Stomach (tissue), 8 donors: ENCODE measurements at regions not wholly inside any gene's neighbourhood (a gene's known extent, or its start where the extent isn't known, plus 50 kb on each side); places are given as distances from the start of the nearest gene placed in this dataset.

ENCODE experiments used
- DNase-seq, 2 donors: peaks; one replicate each; pipeline versions ENCODE4 v3.0.0 to v3.0.0-alpha.2; 2013 to 2019
- H3K27ac ChIP-seq, 5 donors: fragments of 200-600 bp in 4 of 5; sonication (generic) in 4 of 5; one replicate each; pipeline ENCODE4 v1.5.1; 2013 to 2019; ENCODE audit warnings: mild to moderate bottlenecking in 1 of 5, moderate library complexity in 1 of 5
- H3K27me3 ChIP-seq, 3 donors: fragments of 200-600 bp; sonication (generic); one replicate each; pipeline ENCODE4 v1.5.1; 2017 to 2019; ENCODE audit warnings: mixed run types in 1 of 3
- H3K36me3 ChIP-seq, 4 donors: fragments of 200-600 bp; sonication (generic); 1 replicate in 3 of 4; 2 replicates in 1 of 4; pipeline ENCODE4 v1.5.1; 2016 to 2019
- H3K4me1 ChIP-seq, 4 donors: fragments of 200-600 bp; sonication (generic); one replicate each; pipeline ENCODE4 v1.5.1; 2016 to 2019
- H3K4me3 ChIP-seq, 4 donors: fragments of 200-600 bp; sonication (generic) in 3 of 4; one replicate each; pipeline ENCODE4 v1.5.1; 2016 to 2019; ENCODE audit warnings: mild to moderate bottlenecking in 1 of 4
- H3K9me3 ChIP-seq, 4 donors: fragments of 200-600 bp; sonication (generic); one replicate each; pipeline ENCODE4 v1.5.1; 2016 to 2019
- CTCF ChIP-seq, 7 experiments: fragments of 450-650 bp in 4 of 7; fragments of 200-600 bp in 3 of 7; sonication (generic) in 3 of 7; IDR thresholded peaks; one replicate each; pipeline ENCODE4 v1.5.1; 2016 to 2019; ENCODE audit warnings: antibody characterized with exemption in 7 of 7, control low read depth in 2 of 7, mild to moderate bottlenecking in 1 of 7
- EP300 ChIP-seq: sonication (generic); formaldehyde crosslinking; IDR thresholded peaks from one replicate; pipeline ENCODE4 v1.6.1; 2017; ENCODE audit warnings: antibody characterized with exemption
- POLR2A ChIP-seq, 4 donors: fragments of 450-650 bp; IDR thresholded peaks; one replicate each; pipeline ENCODE4 v1.6.1; 2016; ENCODE audit warnings: antibody characterized with exemption in 4 of 4, control low read depth in 2 of 4, mild to moderate bottlenecking in 1 of 4, moderate library complexity in 1 of 4
- POLR2AphosphoS5 ChIP-seq, 3 donors: sonication (generic); formaldehyde crosslinking; IDR thresholded peaks; one replicate each; pipeline ENCODE4 v1.6.1; 2016; ENCODE audit warnings: antibody characterized with exemption in 3 of 3
- WGBS, 5 donors: extraction: QIAGEN DNeasy Blood & Tissue Kit in 3 of 5; methylation state at CpG; one replicate each; pipeline versions ENCODE4 v1.1.5 to v1.1.7; 2013 to 2018; 5-methylcytosine and 5-hydroxymethylcytosine counted together
- intact Hi-C: fragments of 100-400 bp; cut with DNase I; formaldehyde crosslinking; loops from one replicate; pipeline ENCODE4 v1.15.1; 2023; ENCODE audit warnings: low total_unique reads
- donor health status: healthy with polysubstance abuse.
- donor health status: Bipolar disorder and iron deficiency.
- donor health status: healthy.

GRCh38 chr13:47553329-47553977 lies 447.6 kb downstream of the SUCLA2 start:
- H3K27me3 ChIP-seq, result no peaks in the 10 kb centered on the region
- H3K4me1 ChIP-seq, result no peaks in the 10 kb centered on the region
- no peaks in the 10 kb centered on the region for H3K9me3 ChIP-seq
- H3K27ac ChIP-seq, result no peak overlapping the region
- no peaks in the 10 kb centered on the region for H3K36me3 ChIP-seq
- WGBS, 5 donors, result 66 to 80% (median 75%) methylated on average over 7 of the region's 7 CpGs
- TF ChIP-seq EP300 (no peak), POLR2AphosphoS5 (IDR thresholded peaks at IDR 0.05) (no peak), POLR2A (IDR thresholded peaks at IDR 0.05) (no peak), CTCF (IDR thresholded peaks at IDR 0.05) (no peak)
- intact Hi-C loops, result no loop called here
- DNase-seq, result no peak
- no peak overlapping the region for H3K4me3 ChIP-seq

DNA sequence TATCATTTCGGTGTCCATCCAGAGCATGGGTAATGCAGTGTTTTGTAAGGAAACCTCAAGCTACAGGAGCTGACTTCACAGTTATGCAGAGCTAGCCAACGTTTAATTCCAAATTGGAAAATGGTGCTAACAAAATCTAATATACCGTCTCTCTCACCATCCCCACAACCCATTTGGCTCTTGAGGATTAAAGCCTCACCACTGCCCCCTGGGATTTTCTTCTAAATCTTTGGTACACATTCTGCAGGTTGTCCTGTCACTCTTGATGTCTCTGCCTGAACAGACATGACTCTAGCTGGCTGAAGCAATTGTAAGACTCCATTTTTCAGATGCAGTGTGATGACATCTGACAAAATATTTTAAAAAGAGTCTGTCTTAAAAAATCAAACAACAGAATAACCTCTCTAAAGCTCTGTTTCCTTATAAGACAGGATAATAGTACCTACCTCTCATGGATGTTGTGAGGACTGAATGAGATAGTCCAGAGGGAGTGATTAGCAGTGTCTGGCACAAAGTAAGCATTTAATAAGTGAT lies 451.8 kb downstream of the SUCLA2 start:
- DNase-seq, result no peak
- Histone ChIP-seq H3K4me3 (no peak overlapping the region), H3K27me3 (no peaks in the 10 kb centered on the region), H3K36me3 (no peaks in the 10 kb centered on the region), H3K27ac (no peak overlapping the region), H3K9me3 (no peaks in the 10 kb centered on the region), H3K4me1 (peaks cover 0 to 20% (median 3%) of the 10 kb centered on the region in 4 donors)
- no peak for TF ChIP-seq CTCF (IDR thresholded peaks at IDR 0.05)
- TF ChIP-seq POLR2A (IDR thresholded peaks at IDR 0.05), result no peak
- no peak for TF ChIP-seq EP300
- no peak for TF ChIP-seq POLR2AphosphoS5 (IDR thresholded peaks at IDR 0.05)
- intact Hi-C loops, result no loop called here
- 73 to 82% (median 81%) methylated on average over 3 of the region's 3 CpGs for whole genome bisulfite sequencing, 5 donors

DNA sequence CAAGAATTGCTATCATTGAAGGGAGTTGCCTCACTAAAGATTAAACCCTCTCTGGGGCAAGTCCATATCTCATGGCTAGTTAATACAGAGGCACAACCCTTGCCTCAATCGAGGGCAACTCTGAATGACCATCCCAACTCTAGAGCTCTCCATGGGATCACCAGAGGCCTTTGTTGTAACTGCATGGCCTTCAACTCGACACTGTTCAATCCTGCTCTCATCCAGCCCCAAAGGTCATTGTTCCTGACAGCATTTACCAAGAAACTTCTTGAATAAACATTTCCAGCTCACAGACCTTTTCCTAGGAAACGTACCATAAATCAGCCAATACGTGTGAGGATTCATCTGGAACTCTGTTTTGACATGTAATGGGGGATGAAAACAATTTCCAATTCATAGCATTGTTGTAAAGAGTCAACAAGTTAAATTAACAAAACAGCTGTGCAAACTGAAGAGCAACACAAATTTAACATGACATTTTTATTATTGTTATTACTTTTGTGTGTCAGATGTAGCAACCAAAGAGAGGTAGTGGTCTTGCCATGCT lies 452.7 kb downstream of the SUCLA2 start:
- H3K27ac ChIP-seq, result no peak overlapping the region
- TF ChIP-seq POLR2AphosphoS5 (IDR thresholded peaks at IDR 0.05) (no peak), CTCF (IDR thresholded peaks at IDR 0.05) (no peak), POLR2A (IDR thresholded peaks at IDR 0.05) (no peak), EP300 (no peak)
- 45 to 56% (median 53%) methylated on average over 4 of the region's 4 CpGs for WGBS, 5 donors
- peaks cover 0 to 20% (median 3%) of the 10 kb centered on the region in 4 donors for H3K4me1 ChIP-seq
- intact Hi-C loops, result no loop called here
- DNase-seq, result no peak
- no peaks in the 10 kb centered on the region for H3K9me3 ChIP-seq
- no peak overlapping the region for H3K4me3 ChIP-seq
- no peaks in the 10 kb centered on the region for H3K36me3 ChIP-seq
- no peaks in the 10 kb centered on the region for H3K27me3 ChIP-seq

- H3K4me3 ChIP-seq, result no peak overlapping the region
- peaks cover 0 to 20% (median 3%) of the 10 kb centered on the region in 4 donors for H3K4me1 ChIP-seq
- peak overlapping the region in 3 of 5 donors; percentile 5 to 55 (median 16) for H3K27ac ChIP-seq
- no peaks in the 10 kb centered on the region for H3K27me3 ChIP-seq
- H3K9me3 ChIP-seq, result no peaks in the 10 kb centered on the region
- H3K36me3 ChIP-seq, result no peaks in the 10 kb centered on the region
- no peak for TF ChIP-seq POLR2A (IDR thresholded peaks at IDR 0.05)
- no peak for TF ChIP-seq CTCF (IDR thresholded peaks at IDR 0.05)
- TF ChIP-seq EP300, result no peak
- TF ChIP-seq POLR2AphosphoS5 (IDR thresholded peaks at IDR 0.05), result peak in 1 of 3 donors; percentile 4
- intact Hi-C loops, result no loop called here
- DNase-seq, result peak in 1 of 2 donors; percentile 34
- WGBS, 5 donors, result 39 to 58% (median 51%) methylated on average over 7 of the region's 7 CpGs
Observed at GRCh38 chr13:47546391-47547225, 454.5 kb downstream of the SUCLA2 start.
